Astrocyte (in vitro differentiated cells and primary cell): ENCODE measurements at regions not wholly inside any gene's neighbourhood (a gene's known extent, or its start where the extent isn't known, plus 50 kb on each side); places are given as distances from the start of the nearest gene placed in this dataset.
A peak's percentile ranks its signal among the peaks of the same experiment; 100 is the strongest.

ENCODE experiments used
- DNase-seq: peaks from one replicate; pipeline ENCODE4 v3.0.0-alpha.2; 2010; ENCODE audit warnings: low read depth
- FAIRE-seq: peaks from 2 replicates; lab custom pipeline; 2011; peaks lifted over from hg19 to GRCh38; lab: Jason Lieb, UNC
- H2AFZ ChIP-seq: 2 replicates; pipeline ENCODE4 v1.6.0; 2012; ENCODE audit warnings: low read depth, low read length, inconsistent platforms
- H3K27ac ChIP-seq: 2 replicates; pipeline ENCODE4 v1.5.1; 2011; ENCODE audit warnings: low read depth, low read length, inconsistent platforms
- H3K27me3 ChIP-seq: 2 replicates; pipeline ENCODE4 v1.6.0; 2011; ENCODE audit warnings: low read length, inconsistent platforms; ENCODE audit not compliant: insufficient read depth
- H3K36me3 ChIP-seq: 2 replicates; pipeline ENCODE4 v1.5.1; 2011; ENCODE audit warnings: low read length, inconsistent platforms; ENCODE audit not compliant: insufficient read depth
- H3K4me1 ChIP-seq: 2 replicates; pipeline ENCODE4 v1.5.1; 2011; ENCODE audit warnings: low read length, inconsistent platforms; ENCODE audit not compliant: insufficient read depth
- H3K4me2 ChIP-seq: 2 replicates; pipeline ENCODE4 v1.6.0; 2012; ENCODE audit warnings: low read length, inconsistent platforms
- H3K4me3 ChIP-seq: 2 replicates; pipeline ENCODE4 v1.5.1; 2011; ENCODE audit warnings: low read depth, mild to moderate bottlenecking, low read length, inconsistent platforms; ENCODE audit not compliant: insufficient read depth
- H3K79me2 ChIP-seq: 2 replicates; pipeline ENCODE4 v1.6.0; 2012; ENCODE audit warnings: mild to moderate bottlenecking, low read length, inconsistent platforms; ENCODE audit not compliant: insufficient read depth
- H3K9ac ChIP-seq: 2 replicates; pipeline ENCODE4 v1.6.0; 2012; ENCODE audit warnings: mild to moderate bottlenecking, low read length, inconsistent platforms
- H3K9me3 ChIP-seq: 2 replicates; pipeline ENCODE4 v1.5.1; 2012; ENCODE audit warnings: low read depth, mild to moderate bottlenecking, low read length, inconsistent platforms; ENCODE audit not compliant: insufficient read depth
- H4K20me1 ChIP-seq: 2 replicates; pipeline ENCODE4 v1.6.0; 2012; ENCODE audit warnings: low read length, inconsistent platforms; ENCODE audit not compliant: insufficient read depth
- H3K27ac Mint-ChIP-seq: one replicate; pipeline ENCODE4 v1.8.0; 2021; ENCODE audit warnings: mild to moderate bottlenecking, mixed read lengths; ENCODE audit not compliant: unreplicated experiment
- H3K27me3 Mint-ChIP-seq: one replicate; pipeline ENCODE4 v1.8.0; 2021; ENCODE audit warnings: low read depth, mixed read lengths; ENCODE audit not compliant: unreplicated experiment
- H3K36me3 Mint-ChIP-seq: one replicate; pipeline ENCODE4 v1.8.0; 2021; ENCODE audit warnings: low read depth, mixed read lengths; ENCODE audit not compliant: unreplicated experiment
- H3K4me1 Mint-ChIP-seq: one replicate; pipeline ENCODE4 v1.8.0; 2021; ENCODE audit warnings: low read depth, mixed read lengths; ENCODE audit not compliant: unreplicated experiment
- H3K4me3 Mint-ChIP-seq: one replicate; pipeline ENCODE4 v1.8.0; 2021; ENCODE audit warnings: mild to moderate bottlenecking, moderate library complexity, mixed read lengths; ENCODE audit not compliant: unreplicated experiment
- H3K9me3 Mint-ChIP-seq: one replicate; pipeline ENCODE4 v1.8.0; 2021; ENCODE audit warnings: mild to moderate bottlenecking, mixed read lengths; ENCODE audit not compliant: unreplicated experiment
- EZH2 ChIP-seq: IDR thresholded peaks from 2 replicates; pipeline ENCODE4 v1.6.1; 2012; ENCODE audit warnings: mild to moderate bottlenecking, low read length, inconsistent platforms; ENCODE audit not compliant: insufficient read depth
- TF ChIP-seq, protein P1 (sequence below): IDR thresholded peaks from 2 replicates; pipeline ENCODE4 v1.5.1; 2011; ENCODE audit warnings: low read depth, mild to moderate bottlenecking, inconsistent platforms, low read length, moderate library complexity; ENCODE audit not compliant: insufficient read depth

DNA sequence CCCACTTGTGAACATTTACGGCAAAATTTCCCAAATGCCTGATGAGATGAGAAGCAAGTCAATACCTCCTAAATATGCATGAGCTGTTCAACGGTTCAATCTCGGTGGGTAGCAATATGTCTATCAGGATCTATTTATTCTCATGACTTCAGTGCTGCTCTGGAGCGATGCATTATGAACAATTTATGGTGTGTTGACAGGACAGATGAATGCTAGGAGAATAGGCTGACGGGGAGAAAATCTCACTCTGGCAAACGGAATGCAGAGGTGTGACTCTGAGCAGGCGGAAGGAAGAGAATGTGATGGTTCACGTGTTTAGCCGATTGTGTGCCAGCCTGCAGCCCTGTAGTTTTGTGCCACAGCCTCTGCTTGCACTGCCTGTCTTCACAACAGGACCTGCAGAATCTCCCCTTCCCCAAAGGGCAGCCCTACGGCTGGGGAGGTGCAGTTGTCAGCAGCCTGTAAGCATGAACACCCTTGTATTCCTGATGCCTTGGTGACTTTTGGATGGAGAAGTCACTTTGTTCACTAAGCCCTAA, 345.2 kb downstream of the PHKB start:
- no peaks in the 10 kb centered on the region for H3K27me3 Mint-ChIP-seq
- no peaks in the 10 kb centered on the region for H3K79me2 ChIP-seq
- no peak overlapping the region for H3K4me2 ChIP-seq
- DNase-seq (no peak), FAIRE-seq (no peak)
- H3K4me3 ChIP-seq = no peak overlapping the region
- no peaks in the 10 kb centered on the region for H3K36me3 Mint-ChIP-seq
- H3K9ac ChIP-seq = no peak overlapping the region
- H2AFZ ChIP-seq = no peak overlapping the region
- TF ChIP-seq EZH2 = no peak
- TF ChIP-seq, protein P1, sequence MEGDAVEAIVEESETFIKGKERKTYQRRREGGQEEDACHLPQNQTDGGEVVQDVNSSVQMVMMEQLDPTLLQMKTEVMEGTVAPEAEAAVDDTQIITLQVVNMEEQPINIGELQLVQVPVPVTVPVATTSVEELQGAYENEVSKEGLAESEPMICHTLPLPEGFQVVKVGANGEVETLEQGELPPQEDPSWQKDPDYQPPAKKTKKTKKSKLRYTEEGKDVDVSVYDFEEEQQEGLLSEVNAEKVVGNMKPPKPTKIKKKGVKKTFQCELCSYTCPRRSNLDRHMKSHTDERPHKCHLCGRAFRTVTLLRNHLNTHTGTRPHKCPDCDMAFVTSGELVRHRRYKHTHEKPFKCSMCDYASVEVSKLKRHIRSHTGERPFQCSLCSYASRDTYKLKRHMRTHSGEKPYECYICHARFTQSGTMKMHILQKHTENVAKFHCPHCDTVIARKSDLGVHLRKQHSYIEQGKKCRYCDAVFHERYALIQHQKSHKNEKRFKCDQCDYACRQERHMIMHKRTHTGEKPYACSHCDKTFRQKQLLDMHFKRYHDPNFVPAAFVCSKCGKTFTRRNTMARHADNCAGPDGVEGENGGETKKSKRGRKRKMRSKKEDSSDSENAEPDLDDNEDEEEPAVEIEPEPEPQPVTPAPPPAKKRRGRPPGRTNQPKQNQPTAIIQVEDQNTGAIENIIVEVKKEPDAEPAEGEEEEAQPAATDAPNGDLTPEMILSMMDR = no peak
- H3K27ac ChIP-seq = no peak overlapping the region
- H3K4me1 ChIP-seq = no peaks in the 10 kb centered on the region
- H3K4me3 Mint-ChIP-seq = no peak overlapping the region
- peaks cover 5% of the 10 kb centered on the region for H3K9me3 Mint-ChIP-seq
- no peaks in the 10 kb centered on the region for H3K27me3 ChIP-seq
- no peak overlapping the region for H3K27ac Mint-ChIP-seq
- H3K9me3 ChIP-seq = peaks cover 3% of the 10 kb centered on the region
- no peaks in the 10 kb centered on the region for H3K4me1 Mint-ChIP-seq
- H3K36me3 ChIP-seq = no peaks in the 10 kb centered on the region
- H4K20me1 ChIP-seq = no peaks in the 10 kb centered on the region

DNA sequence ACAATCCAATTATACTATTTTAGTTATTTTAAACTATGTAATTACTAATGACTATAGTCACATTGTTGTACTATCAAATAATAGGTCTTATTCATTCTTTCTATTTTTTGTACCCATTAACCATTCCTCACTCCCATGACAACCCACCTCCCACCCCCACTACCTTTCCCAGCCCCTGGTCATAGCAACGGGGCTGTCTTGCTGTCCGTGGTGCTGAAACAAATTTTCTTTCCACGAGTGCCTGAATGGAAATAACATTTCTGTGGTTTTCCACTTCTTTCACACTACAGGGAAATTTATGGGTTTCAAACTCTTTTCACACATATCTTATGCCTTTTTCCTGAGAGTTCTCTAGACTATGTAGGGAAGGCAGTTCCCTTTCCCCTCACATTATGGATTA, 326.6 kb downstream of the PHKB start:
- no peak for TF ChIP-seq EZH2
- TF ChIP-seq, protein P1 = no peak
- no peak for FAIRE-seq
- Mint-ChIP-seq H3K4me1 (no peaks in the 10 kb centered on the region), H3K9me3 (peaks cover 5% of the 10 kb centered on the region), H3K27me3 (peaks cover 9% of the 10 kb centered on the region), H3K27ac (no peak overlapping the region), H3K36me3 (no peaks in the 10 kb centered on the region), H3K4me3 (no peak overlapping the region)
- Histone ChIP-seq H4K20me1 (no peaks in the 10 kb centered on the region), H3K4me1 (no peaks in the 10 kb centered on the region), H3K9me3 (no peaks in the 10 kb centered on the region), H3K36me3 (no peaks in the 10 kb centered on the region), H3K9ac (no peak overlapping the region), H3K79me2 (no peaks in the 10 kb centered on the region), H3K27me3 (peaks cover 2% of the 10 kb centered on the region), H2AFZ (no peak overlapping the region), H3K4me3 (no peak overlapping the region), H3K27ac (no peak overlapping the region), H3K4me2 (no peak overlapping the region)
- peak; percentile 17 for DNase-seq

DNA sequence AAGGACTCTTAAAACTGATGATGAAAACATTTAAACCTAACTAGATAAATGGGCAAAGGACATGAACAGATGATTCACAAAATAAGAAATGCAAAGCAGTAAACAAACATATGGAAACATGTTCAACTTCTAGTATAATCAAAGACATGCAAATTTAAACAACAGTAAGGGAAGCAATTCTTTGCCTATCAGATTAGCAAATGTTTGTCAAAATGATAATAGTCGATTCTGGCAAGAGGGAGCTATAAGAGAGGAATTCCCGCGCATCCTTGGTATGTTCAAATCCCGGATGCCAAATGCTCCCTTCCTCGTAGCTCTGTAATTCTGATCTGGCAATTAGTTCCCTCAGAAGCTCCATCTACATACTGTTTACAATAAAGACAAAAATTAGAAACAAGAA, 320.5 kb downstream of the PHKB start:
- Mint-ChIP-seq H3K27me3 (peaks cover 8% of the 10 kb centered on the region), H3K9me3 (no peaks in the 10 kb centered on the region), H3K4me3 (no peak overlapping the region), H3K36me3 (no peaks in the 10 kb centered on the region), H3K4me1 (peaks cover 7% of the 10 kb centered on the region), H3K27ac (no peak overlapping the region)
- Histone ChIP-seq H3K9me3 (no peaks in the 10 kb centered on the region), H2AFZ (no peak overlapping the region), H3K4me3 (no peak overlapping the region), H3K9ac (no peak overlapping the region), H3K4me1 (peaks cover 7% of the 10 kb centered on the region), H4K20me1 (no peaks in the 10 kb centered on the region), H3K27me3 (peaks cover 4% of the 10 kb centered on the region), H3K79me2 (no peaks in the 10 kb centered on the region), H3K4me2 (no peak overlapping the region), H3K36me3 (no peaks in the 10 kb centered on the region), H3K27ac (no peak overlapping the region)
- TF ChIP-seq, protein P1 = no peak
- no peak for TF ChIP-seq EZH2
- no peak for DNase-seq
- no peak for FAIRE-seq
